ENCODE measurements at regions not wholly inside any gene's neighbourhood (a gene's known extent, or its start where the extent isn't known, plus 50 kb on each side); places are given as distances from the start of the nearest gene placed in this dataset.

GRCh38 chr2:193371200-193371599 is 1176.5 kb upstream of the TMEFF2 start:
- WGBS (ENCODE audit: insufficient coverage) = 89% methylated on average over 4 of the region's 7 CpGs
- no peaks in the 10 kb centered on the region for H3K27me3 ChIP-seq (ENCODE audit: control insufficient read depth in 2 of 2, insufficient read depth in 2 of 2, low read length in 2 of 2)
- no peak overlapping the region for H3K4me3 ChIP-seq (replicated peaks in 1 of 3; ENCODE audit: low read depth in 2 of 3, low read length in 3 of 3)
- no peak overlapping the region for H3K27ac ChIP-seq (ENCODE audit: low read depth in 1 of 2, low read length in 2 of 2)
- no peak for TF ChIP-seq CTCF (IDR thresholded peaks at IDR 0.05)
- no peaks in the 10 kb centered on the region for H3K36me3 ChIP-seq (replicated peaks in 1 of 2; ENCODE audit: control insufficient read depth in 1 of 2, insufficient read depth in 2 of 2, low read length in 2 of 2)
- no peaks in the 10 kb centered on the region for H3K4me1 ChIP-seq (ENCODE audit: control insufficient read depth in 1 of 2, insufficient read depth in 2 of 2, low read length in 2 of 2)
- no peaks in the 10 kb centered on the region for H3K9me3 ChIP-seq (replicated peaks in 1 of 2; ENCODE audit: control insufficient read depth in 1 of 2, insufficient read depth in 1 of 2, low read length in 2 of 2)
- H3K27ac Mint-ChIP-seq = no peak overlapping the region
- H3K9me3 Mint-ChIP-seq = peaks cover 0 to 7% (median 1%) of the 10 kb centered on the region in 7 donors
- no peaks in the 10 kb centered on the region for H3K36me3 Mint-ChIP-seq
- H4K20me1 ChIP-seq (ENCODE audit: insufficient read depth, low read length) = no peaks in the 10 kb centered on the region
- H3K4me2 ChIP-seq (replicated peaks; ENCODE audit: extremely low read depth, low read length, poor library complexity, severe bottlenecking) = no peak overlapping the region
- H3K4me1 Mint-ChIP-seq = no peaks in the 10 kb centered on the region
- H3K9ac ChIP-seq (ENCODE audit: insufficient read depth, low read length, poor library complexity, severe bottlenecking) = no peak overlapping the region
- H3K4me3 Mint-ChIP-seq = no peak overlapping the region
- H3K79me2 ChIP-seq (ENCODE audit: insufficient read depth, low read length) = no peaks in the 10 kb centered on the region
- H2AFZ ChIP-seq (ENCODE audit: insufficient read depth, low read depth, low read length, poor library complexity, severe bottlenecking) = no peak overlapping the region
- DNase-seq = no peak
- H3K27me3 Mint-ChIP-seq (ENCODE audit: low read depth in 3 of 3) = peaks cover 0 to 2% (median 0%) of the 10 kb centered on the region in 3 donors
- intact Hi-C loops (cut with micrococcal nuclease) = no loop called here

GRCh38 chr2:193368615-193369014 is 1173.9 kb upstream of the TMEFF2 start:
- Histone ChIP-seq H3K27ac (ENCODE audit: low read depth in 1 of 2, low read length in 2 of 2) (no peak overlapping the region), H4K20me1 (ENCODE audit: insufficient read depth, low read length) (no peaks in the 10 kb centered on the region), H2AFZ (ENCODE audit: insufficient read depth, low read depth, low read length, poor library complexity, severe bottlenecking) (no peak overlapping the region), H3K4me1 (ENCODE audit: control insufficient read depth in 1 of 2, insufficient read depth in 2 of 2, low read length in 2 of 2) (no peaks in the 10 kb centered on the region), H3K4me3 (replicated peaks in 1 of 3; ENCODE audit: low read depth in 2 of 3, low read length in 3 of 3) (no peak overlapping the region), H3K79me2 (ENCODE audit: insufficient read depth, low read length) (no peaks in the 10 kb centered on the region), H3K36me3 (replicated peaks in 1 of 2; ENCODE audit: control insufficient read depth in 1 of 2, insufficient read depth in 2 of 2, low read length in 2 of 2) (no peaks in the 10 kb centered on the region), H3K9ac (ENCODE audit: insufficient read depth, low read length, poor library complexity, severe bottlenecking) (no peak overlapping the region), H3K4me2 (replicated peaks; ENCODE audit: extremely low read depth, low read length, poor library complexity, severe bottlenecking) (no peak overlapping the region), H3K27me3 (ENCODE audit: control insufficient read depth in 2 of 2, insufficient read depth in 2 of 2, low read length in 2 of 2) (no peaks in the 10 kb centered on the region), H3K9me3 (replicated peaks in 1 of 2; ENCODE audit: control insufficient read depth in 1 of 2, insufficient read depth in 1 of 2, low read length in 2 of 2) (no peaks in the 10 kb centered on the region)
- no peaks in the 10 kb centered on the region for H3K4me1 Mint-ChIP-seq
- peaks cover 0 to 2% (median 0%) of the 10 kb centered on the region in 7 donors for H3K9me3 Mint-ChIP-seq
- intact Hi-C loops (cut with micrococcal nuclease) = no loop called here
- H3K4me3 Mint-ChIP-seq = no peak overlapping the region
- H3K36me3 Mint-ChIP-seq = no peaks in the 10 kb centered on the region
- H3K27ac Mint-ChIP-seq = no peak overlapping the region
- H3K27me3 Mint-ChIP-seq (ENCODE audit: low read depth in 3 of 3) = peaks cover 0 to 2% (median 0%) of the 10 kb centered on the region in 3 donors
- DNase-seq = no peak
- no peak for TF ChIP-seq CTCF (IDR thresholded peaks at IDR 0.05)

All from CD14-positive monocyte (primary cell).